GM19328 (cell line): ENCODE measurements at regions not wholly inside any gene's neighbourhood (a gene's known extent, or its start where the extent isn't known, plus 50 kb on each side); places are given as distances from the start of the nearest gene placed in this dataset.

Experiments used
- ATAC-seq: cut with Tn5 transposase; IDR thresholded peaks from one replicate; pipeline ENCODE4 v1.9.1; 2021; ENCODE audit warnings: mild to moderate bottlenecking, moderate library complexity; ENCODE audit not compliant: unreplicated experiment

GRCh38 chrX:10047133-10047532 lies 80.0 kb downstream of the CLDN34 start:
- no peak for ATAC-seq

GRCh38 chrX:10047631-10048030 lies 80.5 kb downstream of the CLDN34 start:
- no peak for ATAC-seq

- no peak for ATAC-seq
These were observed 80.9 kb downstream of the CLDN34 start for GRCh38 chrX:10048076-10048475.

DNA sequence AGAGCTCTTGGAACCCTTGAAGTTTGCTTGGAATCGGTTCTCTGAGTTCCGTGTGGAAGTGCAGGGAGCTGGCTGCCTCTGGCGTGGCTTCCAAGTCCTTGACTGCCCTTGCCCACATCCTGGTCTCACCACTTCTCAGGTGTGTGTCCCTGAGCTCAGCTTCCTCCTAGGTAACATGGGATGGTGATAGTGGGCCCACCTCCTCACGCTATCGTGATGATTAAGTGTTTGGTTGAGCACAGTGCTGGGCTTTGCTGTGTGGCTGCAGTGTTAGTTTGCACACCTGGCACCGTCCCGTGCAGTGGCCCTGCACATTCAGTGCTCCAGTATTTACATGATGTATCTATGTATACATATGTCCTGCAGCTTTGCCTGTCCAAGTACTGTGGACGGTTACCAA lies 81.5 kb downstream of the CLDN34 start:
- no peak for ATAC-seq

- no peak for ATAC-seq
These were observed 82.1 kb downstream of the CLDN34 start for GRCh38 chrX:10049236-10049635.

- no peak for ATAC-seq
These were observed 83.3 kb downstream of the CLDN34 start for GRCh38 chrX:10050481-10050880.

- no peak for ATAC-seq
These were observed 84.8 kb downstream of the CLDN34 start for GRCh38 chrX:10051866-10052480.

DNA sequence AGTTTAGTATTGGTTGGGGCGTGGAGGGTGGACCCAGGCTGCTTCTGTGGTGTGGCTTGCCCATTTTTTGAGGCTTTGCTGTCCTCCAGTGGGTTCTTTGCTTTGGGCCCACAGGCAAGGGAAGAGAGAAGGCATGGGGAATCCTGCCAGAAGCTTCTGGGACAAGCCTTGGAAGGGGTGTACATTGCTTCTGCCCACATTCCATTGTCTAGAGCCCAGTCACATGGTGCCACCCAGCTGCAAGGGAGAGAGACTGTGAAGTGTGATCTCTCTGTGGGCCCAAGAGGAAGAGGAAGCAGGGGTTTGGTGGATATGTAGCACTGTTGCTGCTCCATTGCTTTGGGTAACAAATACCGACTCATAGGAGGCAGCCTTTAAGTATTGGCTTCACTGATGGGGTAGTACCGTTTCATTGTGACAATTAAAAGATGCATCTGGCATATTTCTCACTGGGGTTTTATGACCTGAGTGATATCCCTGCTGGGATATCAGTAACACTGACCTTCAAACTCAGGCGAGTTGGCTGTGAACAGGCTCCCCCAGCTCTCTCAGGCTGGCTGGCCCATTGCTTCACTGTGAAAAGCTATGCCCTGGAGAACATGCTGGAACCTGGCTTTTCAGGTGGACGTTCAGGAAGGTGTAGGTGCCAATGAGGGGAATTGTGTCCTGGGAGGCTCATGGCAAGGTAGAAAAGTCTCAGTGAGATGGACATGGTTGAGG lies 85.9 kb downstream of the CLDN34 start:
- no peak for ATAC-seq

GRCh38 chrX:10054396-10054795 lies 87.2 kb downstream of the CLDN34 start:
- no peak for ATAC-seq

DNA sequence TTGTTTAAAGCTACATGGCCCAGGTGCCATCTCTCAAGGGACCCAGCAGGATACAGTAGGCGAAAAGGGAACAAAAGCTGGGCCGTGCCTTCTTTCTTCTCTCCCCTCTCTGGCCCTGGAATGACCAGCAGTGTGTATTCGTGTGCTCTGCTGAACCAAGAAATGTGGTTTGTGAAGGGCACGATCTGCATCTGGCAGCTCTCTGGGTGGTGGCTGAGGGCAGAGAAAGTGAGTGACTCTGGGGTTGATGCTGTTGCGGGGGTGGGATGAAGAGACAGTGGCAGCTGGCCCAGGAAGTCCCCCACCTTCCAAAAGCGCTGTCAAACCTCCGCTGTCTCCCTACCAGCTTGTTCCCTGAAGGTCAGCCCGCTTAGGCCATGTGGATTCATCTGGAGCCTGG lies 88.3 kb downstream of the CLDN34 start:
- no peak for ATAC-seq

DNA sequence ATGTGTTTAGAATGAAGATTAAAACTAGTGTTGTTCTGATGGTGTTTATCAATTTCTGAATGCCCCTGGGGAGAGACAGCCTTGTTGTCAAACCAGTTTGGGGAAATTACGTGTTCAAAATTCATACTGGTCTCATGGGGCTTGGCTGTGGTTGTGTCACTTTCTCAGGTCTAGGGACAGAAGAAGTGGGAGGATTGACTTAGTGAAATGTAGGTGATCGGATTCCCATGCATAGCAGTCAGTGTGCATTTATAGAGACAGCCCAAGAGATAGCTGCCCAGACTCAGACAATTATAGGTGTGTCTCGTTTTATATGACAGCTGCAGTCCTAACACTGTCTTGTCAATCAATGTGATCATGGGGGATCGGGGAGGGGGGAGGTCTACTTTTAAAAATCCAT lies 94.4 kb upstream of the CLCN4 start:
- no peak for ATAC-seq

DNA sequence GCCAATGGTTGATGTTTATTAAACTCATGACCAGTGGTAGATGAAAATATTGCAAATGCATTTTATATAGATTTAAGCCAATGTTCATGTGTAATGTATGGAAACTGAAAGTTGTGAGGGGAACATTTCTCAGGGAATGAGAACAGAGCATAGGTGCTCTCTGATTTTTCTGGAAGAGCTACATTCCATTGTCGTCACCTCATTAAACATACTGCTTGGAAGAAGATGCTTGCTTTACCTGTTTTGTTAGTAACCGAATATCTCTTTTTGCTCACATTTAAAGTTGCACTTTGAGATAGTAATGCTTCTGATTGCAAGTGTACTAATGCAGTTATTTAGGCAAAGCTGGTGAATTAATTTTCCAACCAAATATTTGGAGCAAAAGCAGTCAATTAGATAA lies 93.8 kb upstream of the CLCN4 start:
- ATAC-seq: no peak

DNA sequence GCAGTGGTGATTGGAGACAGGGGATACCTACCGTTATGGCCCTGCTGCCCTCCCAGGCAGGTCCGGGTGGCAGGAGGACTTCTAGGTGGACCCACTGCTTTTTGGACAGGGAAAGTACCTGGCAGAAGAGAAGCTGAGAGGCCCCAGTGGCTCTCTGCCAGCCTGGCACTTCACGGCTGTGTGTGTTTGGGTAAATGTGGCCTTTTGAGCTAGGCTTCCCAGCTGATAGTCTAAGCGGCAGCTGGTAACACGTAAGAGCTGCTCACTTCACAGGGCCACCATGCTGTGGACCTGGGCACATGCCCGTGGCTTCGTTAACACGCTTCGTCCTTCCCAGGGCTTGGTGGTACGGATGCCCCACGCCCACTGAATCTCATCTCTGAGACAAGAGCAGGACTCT lies 92.0 kb upstream of the CLCN4 start:
- ATAC-seq: no peak

GRCh38 chrX:10070714-10071436 lies 85.9 kb upstream of the CLCN4 start:
- no peak for ATAC-seq

- ATAC-seq: no peak
These were observed 85.2 kb upstream of the CLCN4 start for GRCh38 chrX:10071451-10072144.

- ATAC-seq: no peak
These were observed 83.8 kb upstream of the CLCN4 start for GRCh38 chrX:10072786-10073568.

- ATAC-seq: no peak
These were observed 83.1 kb upstream of the CLCN4 start for GRCh38 chrX:10073671-10074070.

DNA sequence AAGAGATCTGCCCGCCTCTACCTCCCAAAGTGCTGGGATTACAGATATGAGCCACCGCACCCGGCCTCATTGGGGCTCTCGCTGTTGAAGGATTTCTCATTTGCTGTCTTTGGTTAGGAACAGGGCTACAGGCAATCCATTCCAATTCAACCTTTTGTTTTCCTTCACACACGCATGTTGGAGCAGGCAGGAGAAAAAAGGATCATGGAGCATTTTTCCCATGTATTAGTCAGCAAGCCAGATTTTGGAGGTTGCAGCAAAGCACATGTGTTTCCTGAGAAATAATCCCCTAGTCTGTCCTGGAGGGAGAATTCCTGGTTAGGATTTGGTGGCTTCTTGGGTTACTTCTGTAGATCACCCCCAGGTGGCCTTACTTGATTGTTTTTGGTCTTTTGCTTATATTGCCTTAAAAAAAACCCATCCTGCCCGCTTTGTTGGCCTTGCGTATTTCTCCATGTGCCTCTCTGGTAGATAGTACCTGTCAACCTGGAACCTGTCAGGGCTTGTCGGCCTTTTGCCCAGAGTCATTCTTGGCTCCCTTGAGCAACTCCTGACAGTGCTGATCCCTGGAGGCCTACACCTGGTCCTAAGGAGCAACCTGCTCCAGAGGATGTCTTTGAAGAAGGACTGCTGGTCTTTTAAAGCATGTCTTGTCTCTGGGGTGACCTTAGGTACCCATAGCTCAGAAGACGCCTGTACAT lies 82.4 kb upstream of the CLCN4 start:
- no peak for ATAC-seq

GRCh38 chrX:10076765-10077164 lies 80.0 kb upstream of the CLCN4 start:
- no peak for ATAC-seq
